Mucosa of descending colon (tissue), 3 donors: ENCODE measurements at regions not wholly inside any gene's neighbourhood (a gene's known extent, or its start where the extent isn't known, plus 50 kb on each side); places are given as distances from the start of the nearest gene placed in this dataset.

Source experiments
- ATAC-seq: fragments of 200-7000 bp; cut with Tn5 transposase; one replicate; pipeline ENCODE4 v1.9.1; 2020; ENCODE audit warnings: mild to moderate bottlenecking, moderate library complexity
- DNase-seq, 3 donors: peaks; one replicate each; pipeline ENCODE4 v3.0.0-alpha.2; 2020
- H3K36me3 ChIP-seq: fragments of 200-600 bp; one replicate; pipeline ENCODE4 v1.8.0; 2021; ENCODE audit warnings: low read depth, mild to moderate bottlenecking
- H3K4me1 ChIP-seq: fragments of 200-600 bp; one replicate; pipeline ENCODE4 v1.8.0; 2021; ENCODE audit warnings: low read depth, mild to moderate bottlenecking
- H3K4me3 ChIP-seq: fragments of 200-600 bp; one replicate; pipeline ENCODE4 v1.8.0; 2021; ENCODE audit warnings: mild to moderate bottlenecking
- H3K9me3 ChIP-seq: fragments of 200-600 bp; one replicate; pipeline ENCODE4 v1.8.0; 2021; ENCODE audit warnings: mild to moderate bottlenecking
- CTCF ChIP-seq: fragments of 200-600 bp; IDR thresholded peaks from one replicate; pipeline ENCODE4 v1.8.0; 2022; ENCODE audit warnings: antibody characterized with exemption, mild to moderate bottlenecking
- intact Hi-C, 2 donors: fragments of 100-400 bp; cut with DNase I in 1 of 2; cut with micrococcal nuclease in 1 of 2; formaldehyde crosslinking; loops; one replicate each; pipeline versions ENCODE4 v1.11.0 to v1.11.1; 2022; cut with DNase I, micrococcal nuclease
- donor health status: DM: no; HTN: no; CAD: no; lungs with moderate emphysema.
- donor health status: DM: no; HTN: no; CAD: no.
- donor health status: DM: no; HTN: yes; CAD: no.

- H3K36me3 ChIP-seq, result no peaks in the 10 kb centered on the region
- no peaks in the 10 kb centered on the region for H3K9me3 ChIP-seq
- ATAC-seq, result no peak
- H3K4me1 ChIP-seq, result no peaks in the 10 kb centered on the region
- no peak for TF ChIP-seq CTCF
- H3K4me3 ChIP-seq, result no peak overlapping the region
- no peak for DNase-seq
- intact Hi-C loops, result no loop called here
Observed at GRCh38 chr12:47328831-47329545, 249.2 kb upstream of the AMIGO2 start.

DNA sequence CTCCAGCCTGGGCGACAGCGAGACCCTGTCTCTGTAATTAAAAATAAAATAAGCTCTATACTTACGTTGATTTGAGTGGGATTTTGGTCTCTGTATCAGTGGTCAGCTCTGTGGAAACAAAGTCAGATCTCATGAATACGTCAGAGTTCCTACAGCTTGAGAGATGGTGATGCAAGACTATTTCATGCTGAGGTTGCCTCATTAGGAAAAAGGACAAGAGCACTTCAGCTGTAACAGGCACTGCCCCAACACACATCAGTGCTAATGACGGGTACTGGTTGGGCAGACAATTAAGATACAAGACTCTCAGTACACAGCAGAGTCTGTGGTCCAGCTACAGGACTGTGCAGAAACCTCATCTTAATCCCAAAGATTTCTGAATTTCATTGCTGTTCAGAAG is 246.4 kb upstream of the AMIGO2 start:
- TF ChIP-seq CTCF, result no peak
- DNase-seq, result no peak
- Histone ChIP-seq H3K4me3 (no peak overlapping the region), H3K36me3 (no peaks in the 10 kb centered on the region), H3K4me1 (no peaks in the 10 kb centered on the region), H3K9me3 (no peaks in the 10 kb centered on the region)
- no peak for ATAC-seq
- intact Hi-C loops, result no loop called here

GRCh38 chr12:47323802-47324201 is 244.0 kb upstream of the AMIGO2 start:
- ATAC-seq (no peak), DNase-seq (no peak)
- Histone ChIP-seq H3K9me3 (no peaks in the 10 kb centered on the region), H3K36me3 (no peaks in the 10 kb centered on the region), H3K4me1 (no peaks in the 10 kb centered on the region), H3K4me3 (no peak overlapping the region)
- no peak for TF ChIP-seq CTCF
- intact Hi-C loops, result no loop called here

DNA sequence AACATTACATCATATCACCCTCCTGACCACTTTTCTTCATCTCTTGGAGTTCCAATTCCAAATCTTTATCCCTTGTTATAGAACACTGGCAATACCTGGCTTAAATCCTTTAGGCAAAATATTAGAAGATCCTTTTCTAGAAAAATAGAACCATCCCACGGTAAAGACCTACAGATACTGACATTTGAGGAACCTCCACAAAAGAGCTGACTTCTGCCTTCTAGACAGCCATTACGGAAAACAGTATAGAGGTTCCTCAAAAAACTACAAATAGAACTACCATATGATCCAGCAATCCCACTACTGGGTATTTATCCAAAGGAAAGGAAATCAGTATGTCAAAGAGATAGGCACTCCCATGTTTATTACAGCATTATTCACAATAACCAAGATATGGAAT is 241.7 kb upstream of the AMIGO2 start:
- no peaks in the 10 kb centered on the region for H3K36me3 ChIP-seq
- intact Hi-C loops, result no loop called here
- ATAC-seq, result no peak
- TF ChIP-seq CTCF, result no peak
- H3K4me3 ChIP-seq, result no peak overlapping the region
- H3K9me3 ChIP-seq, result no peaks in the 10 kb centered on the region
- H3K4me1 ChIP-seq, result no peaks in the 10 kb centered on the region
- DNase-seq, result no peak

DNA sequence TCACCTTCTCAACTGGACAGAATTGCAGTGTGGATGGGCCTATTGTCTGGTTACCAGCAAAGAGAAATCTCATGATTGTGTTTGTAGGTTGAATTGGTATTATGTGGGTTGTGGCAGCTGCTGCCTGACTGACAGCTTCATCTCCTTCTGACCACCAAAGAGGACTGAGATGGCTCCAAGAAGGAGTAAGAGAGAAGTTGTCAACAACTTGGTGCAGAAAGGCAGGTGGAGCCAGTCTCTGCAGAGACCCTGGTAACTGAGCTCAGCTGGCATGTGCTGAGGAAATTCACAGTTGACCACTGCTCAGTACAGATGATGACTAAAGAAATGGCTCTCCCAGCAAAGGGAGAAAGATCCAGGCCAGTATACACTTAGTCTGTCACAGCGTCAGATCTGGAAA is 240.0 kb upstream of the AMIGO2 start:
- H3K36me3 ChIP-seq, result no peaks in the 10 kb centered on the region
- H3K4me1 ChIP-seq, result no peaks in the 10 kb centered on the region
- intact Hi-C loops, result loop anchor here in 1 of 2 donors (10.0 kb wide), 1 partner anchor 285 kb away; no protein-coding TSS in a partner anchor
- no peaks in the 10 kb centered on the region for H3K9me3 ChIP-seq
- TF ChIP-seq CTCF, result no peak
- no peak for ATAC-seq
- DNase-seq, result no peak
- H3K4me3 ChIP-seq, result no peak overlapping the region

DNA sequence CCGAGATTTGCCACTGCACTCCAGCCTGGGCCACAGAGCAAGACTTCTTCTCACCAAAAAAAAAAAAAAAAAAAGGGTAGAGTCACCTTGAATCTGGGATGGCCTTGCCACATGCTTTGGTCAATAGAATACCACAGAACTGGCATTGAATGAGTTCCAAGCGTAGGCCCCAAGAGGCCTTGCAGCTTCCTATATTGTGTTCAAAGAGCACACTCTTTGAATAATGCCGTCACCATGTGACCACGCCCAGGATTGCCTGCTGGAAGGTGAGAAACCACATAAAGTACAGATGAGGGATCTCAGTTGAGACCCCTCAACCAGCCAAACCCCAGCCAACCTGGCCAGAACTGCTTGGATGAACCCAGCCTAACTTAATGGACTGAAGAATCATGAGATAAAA is 239.2 kb upstream of the AMIGO2 start:
- DNase-seq, result no peak
- no peak for TF ChIP-seq CTCF
- intact Hi-C loops, result loop anchor here in 1 of 2 donors (10.0 kb wide), 1 partner anchor 284 kb away; no protein-coding TSS in a partner anchor
- H3K9me3 ChIP-seq, result no peaks in the 10 kb centered on the region
- ATAC-seq, result no peak
- no peak overlapping the region for H3K4me3 ChIP-seq
- no peaks in the 10 kb centered on the region for H3K36me3 ChIP-seq
- H3K4me1 ChIP-seq, result no peaks in the 10 kb centered on the region
